PC-9 (cell line): ENCODE measurements at regions not wholly inside any gene's neighbourhood (a gene's known extent, or its start where the extent isn't known, plus 50 kb on each side); places are given as distances from the start of the nearest gene placed in this dataset.

Source experiments
- BruUV-seq: library from RNA; stranded (reverse); fragments of 400-500 nt; replicated peaks from 2 replicates; lab custom pipeline; 2021; lab: Mats Ljungman, UMichigan
- CTCF ChIA-PET: fragments of 300-600 bp; sonication (Branson Sonifier 250); formaldehyde crosslinking; loops from one replicate; lab custom pipeline; 2022; ENCODE audit warnings: antibody characterized with exemption; lab: Charles Lee
- POLR2A ChIA-PET: fragments of 300-600 bp; sonication (Branson Sonifier 250); formaldehyde crosslinking; loops from one replicate; lab custom pipeline; 2022; ENCODE audit warnings: antibody characterized with exemption; ENCODE audit not compliant: unreplicated experiment; lab: Charles Lee
- DNase-seq, 2 experiments: peaks; one replicate each; pipeline versions ENCODE4 v3.0.0 to v3.0.0-alpha.2; 2015 to 2022; ENCODE audit warnings: mixed read lengths in 1 of 2
- H2AFZ ChIP-seq: fragments of 200-600 bp; sonication (generic); 2 replicates; pipeline ENCODE4 v1.8.1; 2017; ENCODE audit warnings: antibody characterized with exemption
- H3F3A ChIP-seq: fragments of 200-600 bp; sonication (generic); 2 replicates; pipeline ENCODE4 v1.8.1; 2017; ENCODE audit warnings: antibody characterized with exemption, mild to moderate bottlenecking, low read depth; ENCODE audit not compliant: insufficient read depth
- H3K27ac ChIP-seq: fragments of 200-600 bp; sonication (generic); 2 replicates; pipeline ENCODE4 v1.6.1; 2016; ENCODE audit warnings: mixed run types
- H3K27me3 ChIP-seq: fragments of 200-600 bp; sonication (generic); 2 replicates; pipeline ENCODE4 v1.6.1; 2016; ENCODE audit warnings: low read depth, mixed run types; ENCODE audit not compliant: insufficient read depth
- H3K36me3 ChIP-seq: fragments of 200-600 bp; sonication (generic); 2 replicates; pipeline ENCODE4 v1.6.1; 2016; ENCODE audit warnings: low read depth, mixed run types
- H3K4me1 ChIP-seq: fragments of 200-600 bp; sonication (generic); replicated peaks from 2 replicates; pipeline ENCODE4 v1.6.1; 2016; ENCODE audit warnings: mixed run types; ENCODE audit not compliant: insufficient read depth
- H3K4me2 ChIP-seq: fragments of 200-600 bp; sonication (generic); 2 replicates; pipeline ENCODE4 v1.6.1; 2017; ENCODE audit warnings: mixed run types
- H3K4me3 ChIP-seq: fragments of 200-600 bp; sonication (generic); 2 replicates; pipeline ENCODE4 v1.6.1; 2016; ENCODE audit warnings: mixed run types
- H3K79me2 ChIP-seq: fragments of 200-600 bp; sonication (generic); 2 replicates; pipeline ENCODE4 v1.6.1; 2017; ENCODE audit warnings: low read depth, mixed run types
- H3K9me2 ChIP-seq: fragments of 200-600 bp; sonication (generic); 2 replicates; pipeline ENCODE4 v1.8.1; 2017; ENCODE audit warnings: mild to moderate bottlenecking; ENCODE audit not compliant: insufficient read depth
- H3K9me3 ChIP-seq: fragments of 200-600 bp; sonication (generic); 2 replicates; pipeline ENCODE4 v1.8.1; 2016; ENCODE audit warnings: low read depth; ENCODE audit not compliant: insufficient read depth
- H4K20me1 ChIP-seq: fragments of 200-600 bp; sonication (generic); 2 replicates; pipeline ENCODE4 v1.8.1; 2017; ENCODE audit not compliant: insufficient read depth
- EZH2 ChIP-seq: fragments of 200-600 bp; sonication (generic); IDR thresholded peaks from 2 replicates; pipeline ENCODE4 v1.8.0; 2017; ENCODE audit warnings: antibody characterized with exemption, low read depth
- intact Hi-C: fragments of 100-400 bp; cut with micrococcal nuclease; formaldehyde crosslinking; loops from one replicate; pipeline ENCODE4 v1.10.0; 2022; ENCODE audit not compliant: unreplicated experiment
- TF ChIP-seq, protein P1 (sequence below): fragments of 200-600 bp; sonication (generic); conservative IDR thresholded peaks from 2 replicates; pipeline ENCODE4 v1.6.1; 2017; ENCODE audit warnings: mixed run types, antibody characterized with exemption, mild to moderate bottlenecking, moderate library complexity

DNA sequence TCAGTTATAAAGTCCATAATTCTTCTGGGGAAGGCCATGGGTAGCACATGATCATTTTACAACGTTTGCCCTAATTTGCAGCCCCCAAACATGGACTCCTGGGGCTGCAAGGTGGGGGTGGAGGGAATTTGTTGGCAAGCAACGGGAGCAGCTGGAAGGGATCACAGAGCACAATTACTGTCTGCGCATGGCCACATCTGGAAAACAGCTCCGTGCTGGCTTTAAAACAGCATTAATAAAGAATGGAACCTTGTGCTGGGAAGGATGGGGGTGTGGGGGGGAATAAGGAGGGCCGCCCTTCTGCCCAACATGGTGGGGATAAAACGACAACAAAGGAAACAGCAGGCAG lies 60.9 kb upstream of the SLC14A2 start:
- H4K20me1 ChIP-seq, result no peaks in the 10 kb centered on the region
- TF ChIP-seq, protein P1, sequence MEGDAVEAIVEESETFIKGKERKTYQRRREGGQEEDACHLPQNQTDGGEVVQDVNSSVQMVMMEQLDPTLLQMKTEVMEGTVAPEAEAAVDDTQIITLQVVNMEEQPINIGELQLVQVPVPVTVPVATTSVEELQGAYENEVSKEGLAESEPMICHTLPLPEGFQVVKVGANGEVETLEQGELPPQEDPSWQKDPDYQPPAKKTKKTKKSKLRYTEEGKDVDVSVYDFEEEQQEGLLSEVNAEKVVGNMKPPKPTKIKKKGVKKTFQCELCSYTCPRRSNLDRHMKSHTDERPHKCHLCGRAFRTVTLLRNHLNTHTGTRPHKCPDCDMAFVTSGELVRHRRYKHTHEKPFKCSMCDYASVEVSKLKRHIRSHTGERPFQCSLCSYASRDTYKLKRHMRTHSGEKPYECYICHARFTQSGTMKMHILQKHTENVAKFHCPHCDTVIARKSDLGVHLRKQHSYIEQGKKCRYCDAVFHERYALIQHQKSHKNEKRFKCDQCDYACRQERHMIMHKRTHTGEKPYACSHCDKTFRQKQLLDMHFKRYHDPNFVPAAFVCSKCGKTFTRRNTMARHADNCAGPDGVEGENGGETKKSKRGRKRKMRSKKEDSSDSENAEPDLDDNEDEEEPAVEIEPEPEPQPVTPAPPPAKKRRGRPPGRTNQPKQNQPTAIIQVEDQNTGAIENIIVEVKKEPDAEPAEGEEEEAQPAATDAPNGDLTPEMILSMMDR, result no peak
- no peak for TF ChIP-seq EZH2
- no TSS peak for BruUV-seq
- ChIA-PET POLR2A (no interaction called here), CTCF (no interaction called here)
- no peaks in the 10 kb centered on the region for H3K9me3 ChIP-seq
- intact Hi-C loops, result no loop called here
- H3K4me3 ChIP-seq, result no peak overlapping the region
- H2AFZ ChIP-seq, result no peak overlapping the region
- H3K27ac ChIP-seq, result no peak overlapping the region
- H3K9me2 ChIP-seq, result no peaks in the 10 kb centered on the region
- H3K4me1 ChIP-seq, result no peaks in the 10 kb centered on the region
- H3F3A ChIP-seq, result no peaks in the 10 kb centered on the region
- H3K79me2 ChIP-seq, result no peaks in the 10 kb centered on the region
- H3K4me2 ChIP-seq, result no peak overlapping the region
- DNase-seq, result no peak
- H3K36me3 ChIP-seq, result no peaks in the 10 kb centered on the region
- peaks cover 22% of the 10 kb centered on the region for H3K27me3 ChIP-seq

DNA sequence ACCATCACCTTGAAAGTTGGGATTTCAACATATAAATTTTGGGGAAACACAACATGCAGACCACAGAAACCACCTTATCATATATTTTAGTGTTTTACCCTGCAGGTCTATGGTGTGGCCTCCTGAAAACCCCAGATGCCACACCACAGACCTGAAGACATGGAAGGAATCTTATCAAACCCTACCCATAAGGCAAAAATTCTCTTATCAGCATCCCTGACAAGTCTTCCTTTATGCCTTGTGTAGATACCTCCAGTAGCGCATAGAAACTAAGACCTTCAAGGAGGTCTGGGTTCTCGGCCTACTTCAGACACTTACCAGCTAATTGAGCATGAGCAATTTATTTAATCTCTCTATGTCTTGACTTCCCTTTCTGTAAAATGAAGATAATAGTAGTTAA lies 59.1 kb upstream of the SLC14A2 start:
- DNase-seq, result no peak
- Histone ChIP-seq H3K4me1 (no peaks in the 10 kb centered on the region), H3K27me3 (peaks cover 13% of the 10 kb centered on the region; the same call in 1 of the 2 replicates), H3K4me2 (no peak overlapping the region), H3K9me3 (no peaks in the 10 kb centered on the region), H3K9me2 (no peaks in the 10 kb centered on the region), H3K27ac (no peak overlapping the region), H3K36me3 (no peaks in the 10 kb centered on the region), H3F3A (no peaks in the 10 kb centered on the region), H3K4me3 (no peak overlapping the region), H3K79me2 (no peaks in the 10 kb centered on the region), H4K20me1 (no peaks in the 10 kb centered on the region), H2AFZ (no peak overlapping the region)
- ChIA-PET POLR2A (no interaction called here), CTCF (no interaction called here)
- intact Hi-C loops, result no loop called here
- BruUV-seq, result no TSS peak
- TF ChIP-seq, protein P1, result no peak
- no peak for TF ChIP-seq EZH2

DNA sequence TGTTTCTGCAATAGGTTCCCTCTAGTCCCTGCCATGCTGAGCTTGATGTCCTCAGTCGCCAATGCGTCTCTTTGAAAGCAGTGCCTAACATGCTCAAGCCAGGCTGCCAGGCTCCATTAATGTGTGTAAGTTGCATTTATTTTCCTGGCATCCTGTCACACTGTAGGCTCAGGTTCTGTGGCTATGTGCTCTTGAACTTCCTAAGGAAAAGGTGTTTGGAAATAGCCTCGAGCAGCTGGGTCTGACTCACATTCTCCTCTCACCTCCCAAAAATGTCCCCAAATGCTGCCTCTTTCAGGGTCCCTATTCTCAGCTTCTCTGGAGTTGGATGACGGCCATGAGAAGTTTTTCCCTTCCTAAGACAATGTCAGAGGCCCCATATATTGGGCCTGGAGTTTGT lies 58.0 kb upstream of the SLC14A2 start:
- H3K9me3 ChIP-seq, result no peaks in the 10 kb centered on the region
- H3K79me2 ChIP-seq, result no peaks in the 10 kb centered on the region
- no peak overlapping the region for H2AFZ ChIP-seq
- no TSS peak for BruUV-seq
- H3K27ac ChIP-seq, result no peak overlapping the region
- ChIA-PET POLR2A (no interaction called here), CTCF (no interaction called here)
- no peak for TF ChIP-seq EZH2
- TF ChIP-seq, protein P1, result no peak
- no peaks in the 10 kb centered on the region for H4K20me1 ChIP-seq
- no peaks in the 10 kb centered on the region for H3K4me1 ChIP-seq
- H3K4me3 ChIP-seq, result no peak overlapping the region
- intact Hi-C loops, result no loop called here
- no peaks in the 10 kb centered on the region for H3K36me3 ChIP-seq
- no peak overlapping the region for H3K4me2 ChIP-seq
- no peaks in the 10 kb centered on the region for H3F3A ChIP-seq
- no peak for DNase-seq
- H3K27me3 ChIP-seq, result 0 out of 2 replicates have a peak, but pooled peaks cover 6% of the 10 kb centered on the region
- no peaks in the 10 kb centered on the region for H3K9me2 ChIP-seq
